ENCODE measurements at regions not wholly inside any gene's neighbourhood (a gene's known extent, or its start where the extent isn't known, plus 50 kb on each side); places are given as distances from the start of the nearest gene placed in this dataset.
"Not testable (repeated sequence)": the region's sequence is repeated elsewhere in the genome, so short reads cannot be mapped to it uniquely, and the experiment has no call there.

GRCh38 chr10:109308971-109309370, 614.3 kb downstream of the XPNPEP1 start:
- Mint-ChIP-seq H3K4me3 (no peak overlapping the region), H3K27ac (no peak overlapping the region), H3K36me3 (no peaks in the 10 kb centered on the region), H3K4me1 (ENCODE audit: low read depth) (no peaks in the 10 kb centered on the region), H3K27me3 (no peaks in the 10 kb centered on the region), H3K9me3 (ENCODE audit: low read depth) (no peaks in the 10 kb centered on the region)

- H3K4me1 Mint-ChIP-seq (ENCODE audit: low read depth); H3K27ac Mint-ChIP-seq; H3K27me3 Mint-ChIP-seq; H3K4me3 Mint-ChIP-seq; H3K36me3 Mint-ChIP-seq; H3K9me3 Mint-ChIP-seq (ENCODE audit: low read depth): not testable (repeated sequence)
Observed at GRCh38 chr10:109307102-109307501, 616.2 kb downstream of the XPNPEP1 start.

- Mint-ChIP-seq H3K27ac (no peak overlapping the region), H3K9me3 (ENCODE audit: low read depth) (no peaks in the 10 kb centered on the region), H3K4me3 (no peak overlapping the region), H3K27me3 (no peaks in the 10 kb centered on the region), H3K36me3 (no peaks in the 10 kb centered on the region), H3K4me1 (ENCODE audit: low read depth) (no peaks in the 10 kb centered on the region)
Observed at GRCh38 chr10:109306698-109307097, 616.6 kb downstream of the XPNPEP1 start.

GRCh38 chr10:109287858-109288257, 635.5 kb downstream of the XPNPEP1 start:
- Mint-ChIP-seq H3K27me3 (peaks cover 2% of the 10 kb centered on the region), H3K4me3 (no peak overlapping the region), H3K9me3 (ENCODE audit: low read depth) (peaks cover 7% of the 10 kb centered on the region), H3K36me3 (no peaks in the 10 kb centered on the region), H3K27ac (no peak overlapping the region), H3K4me1 (ENCODE audit: low read depth) (no peaks in the 10 kb centered on the region)

GRCh38 chr10:109282510-109282909, 640.8 kb downstream of the XPNPEP1 start:
- H3K4me3 Mint-ChIP-seq, result no peak overlapping the region
- no peaks in the 10 kb centered on the region for H3K27me3 Mint-ChIP-seq
- H3K27ac Mint-ChIP-seq, result no peak overlapping the region
- H3K4me1 Mint-ChIP-seq (ENCODE audit: low read depth), result no peaks in the 10 kb centered on the region
- H3K9me3 Mint-ChIP-seq (ENCODE audit: low read depth), result peaks cover 3% of the 10 kb centered on the region
- no peaks in the 10 kb centered on the region for H3K36me3 Mint-ChIP-seq

- no peaks in the 10 kb centered on the region for H3K36me3 Mint-ChIP-seq
- peaks cover 3% of the 10 kb centered on the region for H3K9me3 Mint-ChIP-seq (ENCODE audit: low read depth)
- no peak overlapping the region for H3K27ac Mint-ChIP-seq
- H3K4me3 Mint-ChIP-seq, result no peak overlapping the region
- no peaks in the 10 kb centered on the region for H3K27me3 Mint-ChIP-seq
- no peaks in the 10 kb centered on the region for H3K4me1 Mint-ChIP-seq (ENCODE audit: low read depth)
Observed at GRCh38 chr10:109281347-109281746, 642.0 kb downstream of the XPNPEP1 start.

- Mint-ChIP-seq H3K4me1 (ENCODE audit: low read depth) (no peaks in the 10 kb centered on the region), H3K36me3 (no peaks in the 10 kb centered on the region), H3K27me3 (no peaks in the 10 kb centered on the region), H3K27ac (no peak overlapping the region), H3K9me3 (ENCODE audit: low read depth) (peaks cover 3% of the 10 kb centered on the region), H3K4me3 (no peak overlapping the region)
Observed at GRCh38 chr10:109280837-109281236, 642.5 kb downstream of the XPNPEP1 start.

GRCh38 chr10:109277456-109277855, 645.9 kb downstream of the XPNPEP1 start:
- no peaks in the 10 kb centered on the region for H3K27me3 Mint-ChIP-seq
- no peaks in the 10 kb centered on the region for H3K36me3 Mint-ChIP-seq
- H3K27ac Mint-ChIP-seq, result no peak overlapping the region
- no peak overlapping the region for H3K4me3 Mint-ChIP-seq
- H3K9me3 Mint-ChIP-seq (ENCODE audit: low read depth), result no peaks in the 10 kb centered on the region
- no peaks in the 10 kb centered on the region for H3K4me1 Mint-ChIP-seq (ENCODE audit: low read depth)

- Mint-ChIP-seq H3K4me1 (ENCODE audit: low read depth) (no peaks in the 10 kb centered on the region), H3K27me3 (no peaks in the 10 kb centered on the region), H3K9me3 (ENCODE audit: low read depth) (no peaks in the 10 kb centered on the region), H3K36me3 (no peaks in the 10 kb centered on the region), H3K4me3 (no peak overlapping the region), H3K27ac (no peak overlapping the region)
Observed at GRCh38 chr10:109275960-109276359, 647.4 kb downstream of the XPNPEP1 start.

GRCh38 chr10:109274681-109275080, 648.6 kb downstream of the XPNPEP1 start:
- no peak overlapping the region for H3K27ac Mint-ChIP-seq
- no peaks in the 10 kb centered on the region for H3K4me1 Mint-ChIP-seq (ENCODE audit: low read depth)
- H3K4me3 Mint-ChIP-seq, result no peak overlapping the region
- H3K27me3 Mint-ChIP-seq, result no peaks in the 10 kb centered on the region
- H3K36me3 Mint-ChIP-seq, result no peaks in the 10 kb centered on the region
- H3K9me3 Mint-ChIP-seq (ENCODE audit: low read depth), result no peaks in the 10 kb centered on the region

- no peak overlapping the region for H3K27ac Mint-ChIP-seq
- H3K4me3 Mint-ChIP-seq, result no peak overlapping the region
- H3K4me1 Mint-ChIP-seq (ENCODE audit: low read depth), result no peaks in the 10 kb centered on the region
- H3K9me3 Mint-ChIP-seq (ENCODE audit: low read depth), result peaks cover 4% of the 10 kb centered on the region
- H3K27me3 Mint-ChIP-seq, result no peaks in the 10 kb centered on the region
- no peaks in the 10 kb centered on the region for H3K36me3 Mint-ChIP-seq
Observed at GRCh38 chr10:109270173-109270572, 653.1 kb downstream of the XPNPEP1 start.

GRCh38 chr10:109264004-109264403, 659.3 kb downstream of the XPNPEP1 start:
- Mint-ChIP-seq H3K27me3 (no peaks in the 10 kb centered on the region), H3K4me1 (ENCODE audit: low read depth) (no peaks in the 10 kb centered on the region), H3K36me3 (no peaks in the 10 kb centered on the region), H3K9me3 (ENCODE audit: low read depth) (peaks cover 15% of the 10 kb centered on the region), H3K27ac (no peak overlapping the region), H3K4me3 (no peak overlapping the region)

- Mint-ChIP-seq H3K27me3 (no peaks in the 10 kb centered on the region), H3K36me3 (no peaks in the 10 kb centered on the region), H3K4me3 (no peak overlapping the region), H3K9me3 (ENCODE audit: low read depth) (peaks cover 11% of the 10 kb centered on the region), H3K27ac (no peak overlapping the region), H3K4me1 (ENCODE audit: low read depth) (no peaks in the 10 kb centered on the region)
Observed at GRCh38 chr10:109261231-109261630, 662.1 kb downstream of the XPNPEP1 start.

- H3K36me3 Mint-ChIP-seq, result no peaks in the 10 kb centered on the region
- H3K27me3 Mint-ChIP-seq, result no peaks in the 10 kb centered on the region
Observed at GRCh38 chr10:109259293-109259692, 664.0 kb downstream of the XPNPEP1 start.

GRCh38 chr10:109253306-109253705, 670.0 kb downstream of the XPNPEP1 start:
- Mint-ChIP-seq H3K27me3 (no peaks in the 10 kb centered on the region), H3K36me3 (no peaks in the 10 kb centered on the region), H3K4me1 (ENCODE audit: low read depth) (no peaks in the 10 kb centered on the region), H3K4me3 (no peak overlapping the region), H3K9me3 (ENCODE audit: low read depth) (no peaks in the 10 kb centered on the region), H3K27ac (no peak overlapping the region)

More at GRCh38 chr10:109259293-109259692, 664.0 kb downstream of the XPNPEP1 start:
- H3K27ac Mint-ChIP-seq, result no peak overlapping the region
- H3K4me1 Mint-ChIP-seq (ENCODE audit: low read depth), result no peaks in the 10 kb centered on the region
- H3K9me3 Mint-ChIP-seq (ENCODE audit: low read depth), result peaks cover 11% of the 10 kb centered on the region
- H3K4me3 Mint-ChIP-seq, result no peak overlapping the region

GRCh38 chr10:109250152-109250551, 673.2 kb downstream of the XPNPEP1 start:
- Mint-ChIP-seq H3K4me3 (no peak overlapping the region), H3K4me1 (ENCODE audit: low read depth) (no peaks in the 10 kb centered on the region), H3K36me3 (no peaks in the 10 kb centered on the region), H3K27ac (no peak overlapping the region), H3K27me3 (no peaks in the 10 kb centered on the region), H3K9me3 (ENCODE audit: low read depth) (no peaks in the 10 kb centered on the region)
